ENCODE measurements at regions not wholly inside any gene's neighbourhood (a gene's known extent, or its start where the extent isn't known, plus 50 kb on each side); places are given as distances from the start of the nearest gene placed in this dataset.
"Not testable (repeated sequence)": the region's sequence is repeated elsewhere in the genome, so short reads cannot be mapped to it uniquely, and the experiment has no call there.

DNA sequence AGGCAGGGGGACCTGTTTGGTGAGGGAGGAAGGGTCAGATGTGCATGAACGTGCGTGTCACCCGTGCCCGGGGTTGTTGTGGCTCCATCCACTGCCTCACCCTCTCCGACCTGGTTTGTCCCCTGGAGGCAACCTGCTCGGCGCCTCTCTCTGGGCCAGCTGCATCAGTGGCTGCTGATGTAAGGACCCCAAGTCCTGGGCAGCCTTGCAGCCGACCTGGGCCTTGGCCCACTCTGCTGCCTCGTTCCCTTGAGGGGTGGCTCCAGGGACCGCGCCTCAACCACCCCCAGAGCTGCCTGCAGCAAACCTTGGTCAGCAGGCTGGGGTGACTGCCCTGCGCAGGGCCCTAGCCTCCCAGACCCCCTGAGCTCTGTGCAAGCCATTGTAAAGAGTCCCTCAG lies 351.7 kb downstream of the TMEM121 start:
- TF ChIP-seq, protein P1, sequence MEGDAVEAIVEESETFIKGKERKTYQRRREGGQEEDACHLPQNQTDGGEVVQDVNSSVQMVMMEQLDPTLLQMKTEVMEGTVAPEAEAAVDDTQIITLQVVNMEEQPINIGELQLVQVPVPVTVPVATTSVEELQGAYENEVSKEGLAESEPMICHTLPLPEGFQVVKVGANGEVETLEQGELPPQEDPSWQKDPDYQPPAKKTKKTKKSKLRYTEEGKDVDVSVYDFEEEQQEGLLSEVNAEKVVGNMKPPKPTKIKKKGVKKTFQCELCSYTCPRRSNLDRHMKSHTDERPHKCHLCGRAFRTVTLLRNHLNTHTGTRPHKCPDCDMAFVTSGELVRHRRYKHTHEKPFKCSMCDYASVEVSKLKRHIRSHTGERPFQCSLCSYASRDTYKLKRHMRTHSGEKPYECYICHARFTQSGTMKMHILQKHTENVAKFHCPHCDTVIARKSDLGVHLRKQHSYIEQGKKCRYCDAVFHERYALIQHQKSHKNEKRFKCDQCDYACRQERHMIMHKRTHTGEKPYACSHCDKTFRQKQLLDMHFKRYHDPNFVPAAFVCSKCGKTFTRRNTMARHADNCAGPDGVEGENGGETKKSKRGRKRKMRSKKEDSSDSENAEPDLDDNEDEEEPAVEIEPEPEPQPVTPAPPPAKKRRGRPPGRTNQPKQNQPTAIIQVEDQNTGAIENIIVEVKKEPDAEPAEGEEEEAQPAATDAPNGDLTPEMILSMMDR (conservative IDR thresholded peaks at IDR 0.05; ENCODE audit: low read depth, low read length) = no peak
- no peak overlapping the region for H3K4me3 ChIP-seq (ENCODE audit: low read depth, low read length)
- no peak for DNase-seq (ENCODE audit: low read depth)

- DNase-seq (ENCODE audit: low read depth) = no peak
- no peak overlapping the region for H3K4me3 ChIP-seq (ENCODE audit: low read depth, low read length)
- TF ChIP-seq, protein P1 (conservative IDR thresholded peaks at IDR 0.05; ENCODE audit: low read depth, low read length) = no peak
Observed at GRCh38 chr14:105878554-105878953, 352.2 kb downstream of the TMEM121 start.

- DNase-seq (ENCODE audit: low read depth) = no peak
- H3K4me3 ChIP-seq (ENCODE audit: low read depth, low read length) = no peak overlapping the region
- TF ChIP-seq, protein P1 (conservative IDR thresholded peaks at IDR 0.05; ENCODE audit: low read depth, low read length) = no peak
Observed at GRCh38 chr14:105879503-105879866, 353.1 kb downstream of the TMEM121 start.

GRCh38 chr14:105879867-105880561 lies 353.6 kb downstream of the TMEM121 start:
- TF ChIP-seq, protein P1 (conservative IDR thresholded peaks at IDR 0.05; ENCODE audit: low read depth, low read length) = no peak
- no peak overlapping the region for H3K4me3 ChIP-seq (ENCODE audit: low read depth, low read length)
- DNase-seq (ENCODE audit: low read depth) = no peak

DNA sequence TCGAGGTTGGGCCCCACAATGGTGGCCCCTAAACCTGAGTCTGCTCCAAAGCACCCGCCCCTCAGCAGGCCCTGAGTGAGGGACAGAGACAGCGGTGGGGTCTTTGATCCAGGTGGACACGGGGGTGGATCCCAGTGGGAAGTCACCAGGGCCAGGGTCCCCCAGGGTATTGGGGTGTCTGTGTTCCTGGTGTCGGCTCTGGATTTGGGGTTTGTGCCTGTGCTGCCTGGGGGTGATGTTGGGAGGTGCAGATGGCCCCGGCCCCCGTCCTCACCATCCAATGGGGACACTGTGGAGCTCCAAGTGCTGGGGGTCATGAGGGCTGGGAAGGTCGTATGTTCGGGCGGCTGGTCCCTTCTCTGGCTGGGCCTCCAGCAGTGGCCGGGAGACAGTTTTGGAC lies 354.2 kb downstream of the TMEM121 start:
- TF ChIP-seq, protein P1 (conservative IDR thresholded peaks at IDR 0.05; ENCODE audit: low read depth, low read length) = no peak
- DNase-seq (ENCODE audit: low read depth) = no peak
- no peak overlapping the region for H3K4me3 ChIP-seq (ENCODE audit: low read depth, low read length)

- TF ChIP-seq, protein P1 (conservative IDR thresholded peaks at IDR 0.05; ENCODE audit: low read depth, low read length) = no peak
- H3K4me3 ChIP-seq (ENCODE audit: low read depth, low read length) = no peak overlapping the region
- no peak for DNase-seq (ENCODE audit: low read depth)
Observed at GRCh38 chr14:105881021-105881930, 354.9 kb downstream of the TMEM121 start.

DNA sequence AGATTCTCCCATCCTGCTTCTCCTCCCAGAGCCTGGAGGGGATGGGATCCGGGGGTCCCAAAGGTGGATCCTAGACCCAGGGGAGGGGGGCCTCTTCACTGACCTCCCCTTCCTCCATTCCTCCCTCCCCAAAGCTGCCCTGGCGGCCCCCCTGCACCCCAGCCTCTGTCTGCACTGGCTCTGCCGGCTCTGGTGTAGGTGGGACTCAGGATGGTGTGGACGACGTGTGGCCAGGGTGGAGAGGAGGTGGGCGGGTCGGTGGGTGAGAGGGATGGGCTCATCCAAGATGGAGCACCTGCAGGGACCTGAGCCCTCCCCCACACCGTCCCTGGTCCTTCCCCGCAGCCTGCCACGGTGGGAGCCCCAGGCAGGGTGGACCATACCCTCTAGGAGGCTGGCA lies 355.6 kb downstream of the TMEM121 start:
- DNase-seq (ENCODE audit: low read depth); H3K4me3 ChIP-seq (ENCODE audit: low read depth, low read length): not testable (repeated sequence)
